Endothelial cell of umbilical vein (primary cell): ENCODE measurements at regions not wholly inside any gene's neighbourhood (a gene's known extent, or its start where the extent isn't known, plus 50 kb on each side); places are given as distances from the start of the nearest gene placed in this dataset.

Experiments
- BruUV-seq: library from RNA; stranded (reverse); fragments of 400-500 nt; replicated peaks from 2 replicates; lab custom pipeline; 2021; lab: Mats Ljungman, UMichigan
- CTCF ChIA-PET: fragments of 300-600, 350-600 bp; sonication (Branson Sonifier 250); formaldehyde crosslinking; loops from one replicate; lab custom pipeline; 2021; ENCODE audit warnings: antibody characterized with exemption, inconsistent platforms; lab: Charles Lee
- POLR2A ChIA-PET: fragments of 300-600, 350-600 bp; sonication (Branson Sonifier 250); formaldehyde crosslinking; loops from one replicate; lab custom pipeline; 2021; ENCODE audit warnings: antibody characterized with exemption, inconsistent platforms; lab: Charles Lee
- DNase-seq: peaks from one replicate; pipeline ENCODE4 v3.0.0-alpha.2; 2011; ENCODE audit warnings: low read depth, low spot score
- FAIRE-seq: peaks from 2 replicates; lab custom pipeline; 2011; peaks lifted over from hg19 to GRCh38; lab: Jason Lieb, UNC
- H2AFZ ChIP-seq: 2 replicates; pipeline ENCODE4 v1.6.0; 2012; ENCODE audit warnings: low read depth, low read length, control low read depth, inconsistent platforms
- H3K27ac ChIP-seq: 2 replicates; pipeline ENCODE4 v1.5.1; 2011; ENCODE audit warnings: low read depth, mild to moderate bottlenecking, control low read depth, low read length, moderate library complexity; ENCODE audit not compliant: insufficient read depth
- H3K27me3 ChIP-seq, 2 experiments: 2 replicates each; pipeline versions ENCODE4 v1.6.0 to v1.6.1; 2011; ENCODE audit warnings: low read length in 2 of 2, mixed read lengths in 1 of 2; ENCODE audit not compliant: control insufficient read depth in 2 of 2, insufficient read depth in 2 of 2
- H3K36me3 ChIP-seq, 2 experiments: 2 replicates in 1 of 2; 3 replicates in 1 of 2; pipeline ENCODE4 v1.5.1; 2011; ENCODE audit warnings: low read length in 2 of 2, mild to moderate bottlenecking in 1 of 2, moderate library complexity in 1 of 2; ENCODE audit not compliant: control insufficient read depth in 2 of 2, insufficient read depth in 2 of 2; ENCODE audit errors: extremely low read depth in 1 of 2
- H3K4me1 ChIP-seq: 3 replicates; pipeline ENCODE4 v1.5.1; 2011; ENCODE audit warnings: mild to moderate bottlenecking, low read length; ENCODE audit not compliant: control insufficient read depth, insufficient read depth; ENCODE audit errors: extremely low read depth
- H3K4me2 ChIP-seq: 2 replicates; pipeline ENCODE4 v1.6.1; 2011; ENCODE audit warnings: low read length, control low read depth, mixed read lengths; ENCODE audit not compliant: insufficient read depth
- H3K4me3 ChIP-seq, 3 experiments: fragments of 200-600 bp in 1 of 3; sonication (generic), shearing (Covaris generic) in 1 of 3; replicated peaks in 1 of 3; 2 replicates each; pipeline ENCODE4 v1.5.1; 2011 to 2016; ENCODE audit warnings: control low read depth in 3 of 3, low read length in 3 of 3, mild to moderate bottlenecking in 2 of 3, inconsistent platforms in 1 of 3, low read depth in 1 of 3, moderate library complexity in 1 of 3; ENCODE audit not compliant: insufficient read depth in 1 of 3
- H3K79me2 ChIP-seq: 2 replicates; pipeline ENCODE4 v1.6.0; 2012; ENCODE audit warnings: low read length, inconsistent platforms; ENCODE audit not compliant: control insufficient read depth, insufficient read depth
- H3K9ac ChIP-seq: replicated peaks from 2 replicates; pipeline ENCODE3; 2011; ENCODE audit warnings: low read length, control low read depth; ENCODE audit not compliant: insufficient read depth; ENCODE audit errors: extremely low read depth
- H3K9me1 ChIP-seq: replicated peaks from 3 replicates; pipeline ENCODE4 v1.6.0; 2011; ENCODE audit warnings: mild to moderate bottlenecking, low read length; ENCODE audit not compliant: control insufficient read depth, insufficient read depth; ENCODE audit errors: extremely low read depth
- H3K9me3 ChIP-seq: replicated peaks from 2 replicates; pipeline ENCODE4 v1.5.1; 2012; ENCODE audit warnings: low read length, inconsistent platforms; ENCODE audit not compliant: control insufficient read depth, insufficient read depth
- H4K20me1 ChIP-seq: replicated peaks from 2 replicates; pipeline ENCODE3; 2011; ENCODE audit warnings: mild to moderate bottlenecking, low read length; ENCODE audit not compliant: control insufficient read depth, insufficient read depth; ENCODE audit errors: extremely low read depth
- CTCF ChIP-seq, 2 donors: IDR thresholded peaks; 1 replicate in 1 of 2; 2 replicates in 1 of 2; pipeline ENCODE4 v1.5.1; 2011; ENCODE audit warnings: low read length in 2 of 2, mild to moderate bottlenecking in 2 of 2, moderate library complexity in 2 of 2, control low read depth in 1 of 2, inconsistent platforms in 1 of 2, low read depth in 1 of 2; ENCODE audit not compliant: insufficient read depth in 1 of 2; ENCODE audit errors: extremely low read depth in 1 of 2
- EZH2 ChIP-seq: IDR thresholded peaks from 2 replicates; pipeline ENCODE4 v1.6.1; 2012; ENCODE audit warnings: borderline replicate concordance, low read depth, mild to moderate bottlenecking, moderate library complexity, low read length, inconsistent platforms; ENCODE audit not compliant: severe bottlenecking
- FOS ChIP-seq: IDR thresholded peaks from 2 replicates; pipeline ENCODE4 v1.6.1; 2011; ENCODE audit warnings: mild to moderate bottlenecking, low read length, moderate library complexity, borderline replicate concordance; ENCODE audit not compliant: insufficient read depth
- GATA2 ChIP-seq: IDR thresholded peaks from 2 replicates; pipeline ENCODE4 v1.7.0; 2011; ENCODE audit warnings: low read depth, mild to moderate bottlenecking, moderate library complexity, mixed read lengths, low read length; ENCODE audit not compliant: insufficient read length, insufficient read depth
- JUN ChIP-seq: IDR thresholded peaks from 2 replicates; pipeline ENCODE4 v1.6.1; 2011; ENCODE audit warnings: borderline replicate concordance, low read depth; ENCODE audit not compliant: insufficient read length, insufficient read depth
- MAX ChIP-seq: IDR thresholded peaks from 2 replicates; pipeline ENCODE4 v1.6.1; 2011; ENCODE audit not compliant: insufficient read depth, insufficient read length
- MYC ChIP-seq: IDR thresholded peaks from one replicate; pipeline ENCODE4 v1.6.1; 2011; ENCODE audit warnings: mild to moderate bottlenecking, low read depth, low read length
- POLR2A ChIP-seq: IDR thresholded peaks from 2 replicates; pipeline ENCODE4 v1.6.1; 2012; ENCODE audit warnings: low read depth, mild to moderate bottlenecking, control low read depth, low read length
- POLR2AphosphoS5 ChIP-seq: IDR thresholded peaks from 2 replicates; pipeline ENCODE4 v1.6.1; 2012; ENCODE audit warnings: low read depth, mild to moderate bottlenecking, control low read depth, low read length, moderate library complexity; ENCODE audit not compliant: insufficient read depth
- dilution Hi-C: fragments of 300-500 bp; cut with MboI; formaldehyde crosslinking; loops from one replicate; pipeline ENCODE4 v1.15.0; 2019; ENCODE audit warnings: low sequenced_read_pairs; ENCODE audit not compliant: extremely low pct_ligation_motif_present
- intact Hi-C: fragments of 100-400 bp; cut with micrococcal nuclease; formaldehyde crosslinking; loops from one replicate; pipeline ENCODE4 v1.10.0; 2022

- no peak for FAIRE-seq
- POLR2A ChIA-PET = no interaction called here
- BruUV-seq = no TSS peak
Measured at GRCh38 chr4:26044524-26044923, 130.5 kb downstream of the SMIM20 start.

GRCh38 chr4:26044983-26045382 lies 131.0 kb downstream of the SMIM20 start:
- Histone ChIP-seq H3K4me1 (no peaks in the 10 kb centered on the region), H3K9ac (no peak overlapping the region), H3K9me3 (no peaks in the 10 kb centered on the region), H3K27ac (no peak overlapping the region), H3K4me3 (no peak overlapping the region), H2AFZ (no peak overlapping the region), H3K79me2 (no peaks in the 10 kb centered on the region), H4K20me1 (no peaks in the 10 kb centered on the region), H3K9me1 (no peaks in the 10 kb centered on the region), H3K27me3 (peaks cover 0 to 3% of the 10 kb centered on the region in 2 experiments), H3K4me2 (no peak overlapping the region), H3K36me3 (no peaks in the 10 kb centered on the region)
- POLR2A ChIA-PET = no interaction called here
- FAIRE-seq (no peak), DNase-seq (no peak)
- TF ChIP-seq EZH2 = no peak
- TF ChIP-seq MAX = no peak
- no peak for TF ChIP-seq MYC
- no peak for TF ChIP-seq JUN
- TF ChIP-seq POLR2A = no peak
- no peak for TF ChIP-seq GATA2
- no peak for TF ChIP-seq CTCF (IDR thresholded peaks at IDR 0.05; ENCODE audit: extremely low read depth in 1 of 2, insufficient read depth in 1 of 2, low read depth in 1 of 2, low read length in 2 of 2)
- no peak for TF ChIP-seq POLR2AphosphoS5
- TF ChIP-seq FOS = no peak
- CTCF ChIA-PET = no interaction called here
- BruUV-seq = no TSS peak
- intact Hi-C loops (no loop called here), dilution Hi-C loops (no loop called here)

More at GRCh38 chr4:26044524-26044923, 130.5 kb downstream of the SMIM20 start:
- DNase-seq = no peak
- no peaks in the 10 kb centered on the region for H3K79me2 ChIP-seq
- TF ChIP-seq POLR2AphosphoS5 = no peak
- TF ChIP-seq MYC = no peak
- no peak for TF ChIP-seq MAX
- H3K4me2 ChIP-seq = no peak overlapping the region
- dilution Hi-C loops = no loop called here
- intact Hi-C loops = no loop called here
- no peak overlapping the region for H3K9ac ChIP-seq
- no peak overlapping the region for H3K4me3 ChIP-seq
- no peak overlapping the region for H3K27ac ChIP-seq
- CTCF ChIA-PET = no interaction called here
- no peaks in the 10 kb centered on the region for H3K9me1 ChIP-seq
- H3K36me3 ChIP-seq = no peaks in the 10 kb centered on the region
- H3K9me3 ChIP-seq = no peaks in the 10 kb centered on the region
- no peak overlapping the region for H2AFZ ChIP-seq
- no peaks in the 10 kb centered on the region for H4K20me1 ChIP-seq
- H3K4me1 ChIP-seq = no peaks in the 10 kb centered on the region
- H3K27me3 ChIP-seq = peaks cover 0 to 3% of the 10 kb centered on the region in 2 experiments
